ENCODE measurements at regions not wholly inside any gene's neighbourhood (a gene's known extent, or its start where the extent isn't known, plus 50 kb on each side); places are given as distances from the start of the nearest gene placed in this dataset.
"Not testable (repeated sequence)": the region's sequence is repeated elsewhere in the genome, so short reads cannot be mapped to it uniquely, and the experiment has no call there.

DNA sequence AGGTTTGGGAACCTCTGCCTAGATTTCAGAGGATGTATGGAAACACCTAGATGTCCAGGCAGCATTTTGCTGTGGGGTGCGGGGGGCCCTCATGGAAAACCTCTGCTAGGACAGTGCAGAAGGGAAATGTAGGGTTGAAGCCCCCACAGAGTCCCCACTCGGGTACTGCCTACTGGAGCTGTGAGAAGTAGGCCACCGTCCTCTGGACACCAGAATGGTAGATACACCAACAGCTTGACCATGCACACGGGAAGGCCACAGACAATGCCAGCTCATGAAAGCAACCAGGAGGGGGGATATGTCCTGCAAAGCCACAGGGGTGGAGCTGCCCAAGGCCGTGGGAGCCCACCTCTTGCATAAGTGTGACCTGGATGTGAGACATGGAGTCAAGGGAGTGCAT, 1336.5 kb downstream of the SPATA31A7 start:
- H3K4me3 ChIP-seq; H3K27me3 ChIP-seq; H3K36me3 ChIP-seq; H3K27ac ChIP-seq; H3K9me3 ChIP-seq (replicated peaks); H3K4me1 ChIP-seq: not testable (repeated sequence)
- DNase-seq, result peak in 1 of 2 experiments; percentile 2

- DNase-seq, result peak in 1 of 2 experiments; percentile 1
- H3K4me3 ChIP-seq; H3K9me3 ChIP-seq (replicated peaks); H3K27ac ChIP-seq; H3K4me1 ChIP-seq; H3K36me3 ChIP-seq; H3K27me3 ChIP-seq: not testable (repeated sequence)
Measured at GRCh38 chr9:62532162-62532776, 1342.4 kb downstream of the SPATA31A7 start.

DNA sequence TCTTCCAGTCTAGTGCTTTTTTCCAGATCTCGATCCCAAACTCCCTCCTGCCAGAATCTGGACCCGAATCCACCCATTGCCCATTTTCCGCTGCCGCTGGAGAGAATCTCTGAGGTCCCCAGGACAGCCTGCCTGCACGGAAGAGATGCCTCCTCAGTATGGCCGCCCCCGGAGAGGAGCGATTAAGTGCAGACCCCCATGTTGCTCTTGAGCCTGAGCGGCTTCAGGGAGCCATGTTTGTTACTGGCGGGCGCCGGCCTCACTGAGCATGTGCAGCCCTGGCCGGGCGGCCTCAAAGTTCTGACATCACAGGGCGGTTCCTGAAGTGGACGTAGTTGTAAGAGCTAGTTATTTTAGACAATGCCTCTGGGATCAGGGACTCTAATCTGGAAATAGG, 1342.9 kb downstream of the SPATA31A7 start:
- peak in 1 of 2 experiments; percentile 32 for DNase-seq
- H3K36me3 ChIP-seq; H3K9me3 ChIP-seq (replicated peaks); H3K4me1 ChIP-seq; H3K27me3 ChIP-seq; H3K4me3 ChIP-seq; H3K27ac ChIP-seq: not testable (repeated sequence)

GRCh38 chr9:62550539-62550938, 1360.7 kb downstream of the SPATA31A7 start:
- not testable (repeated sequence) for H3K4me1 ChIP-seq; H3K9me3 ChIP-seq (replicated peaks); DNase-seq; H3K36me3 ChIP-seq; H3K4me3 ChIP-seq; H3K27me3 ChIP-seq; H3K27ac ChIP-seq

DNA sequence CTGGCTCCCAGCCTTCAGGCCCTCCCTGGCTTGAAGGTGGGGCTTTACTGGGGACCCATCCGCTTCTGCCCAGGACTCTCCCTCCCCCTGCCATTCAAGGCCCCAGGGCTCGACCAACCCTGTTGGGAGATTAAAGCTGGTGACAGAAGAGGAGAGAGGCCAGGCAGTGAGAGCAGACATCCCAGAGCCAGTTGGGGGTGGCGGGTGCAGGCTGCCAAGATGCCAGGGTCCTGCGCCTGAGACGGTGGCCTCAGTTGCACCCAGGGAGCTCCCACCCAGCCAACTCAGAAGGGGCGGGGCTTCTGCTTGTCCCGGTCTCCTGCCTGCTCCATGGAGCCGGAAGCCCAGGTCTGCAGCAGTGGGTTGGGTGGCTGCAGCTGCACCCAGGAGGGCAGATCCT, 1370.8 kb downstream of the SPATA31A7 start:
- H3K9me3 ChIP-seq (replicated peaks); H3K4me1 ChIP-seq; H3K4me3 ChIP-seq; H3K27me3 ChIP-seq; DNase-seq; H3K27ac ChIP-seq; H3K36me3 ChIP-seq: not testable (repeated sequence)

- not testable (repeated sequence) for H3K4me3 ChIP-seq; H3K9me3 ChIP-seq (replicated peaks); H3K4me1 ChIP-seq; H3K27me3 ChIP-seq; H3K36me3 ChIP-seq; DNase-seq; H3K27ac ChIP-seq
Measured at GRCh38 chr9:62565132-62565531, 1375.3 kb downstream of the SPATA31A7 start.

DNA sequence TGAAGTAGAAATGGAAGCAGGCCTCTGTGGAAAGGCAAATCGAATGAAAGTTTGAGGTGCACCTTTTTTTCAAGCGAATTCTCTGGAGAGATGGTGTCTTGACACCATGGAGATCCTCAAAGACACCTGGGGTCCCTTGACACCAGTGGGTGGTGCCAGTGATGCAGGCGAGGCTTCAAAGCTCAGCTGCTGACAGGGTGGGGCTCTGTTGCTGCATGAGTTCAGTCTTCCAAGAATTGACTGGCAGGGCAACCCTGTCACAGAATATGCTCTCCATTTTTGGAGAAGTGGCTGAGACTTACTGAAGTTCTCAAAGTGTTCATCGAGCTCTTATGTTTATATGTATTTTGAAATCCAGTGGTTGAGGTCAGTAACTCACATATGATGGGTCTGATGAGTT, 1376.6 kb downstream of the SPATA31A7 start:
- not testable (repeated sequence) for H3K36me3 ChIP-seq; H3K27ac ChIP-seq; H3K27me3 ChIP-seq; H3K9me3 ChIP-seq (replicated peaks); H3K4me3 ChIP-seq; DNase-seq; H3K4me1 ChIP-seq

DNA sequence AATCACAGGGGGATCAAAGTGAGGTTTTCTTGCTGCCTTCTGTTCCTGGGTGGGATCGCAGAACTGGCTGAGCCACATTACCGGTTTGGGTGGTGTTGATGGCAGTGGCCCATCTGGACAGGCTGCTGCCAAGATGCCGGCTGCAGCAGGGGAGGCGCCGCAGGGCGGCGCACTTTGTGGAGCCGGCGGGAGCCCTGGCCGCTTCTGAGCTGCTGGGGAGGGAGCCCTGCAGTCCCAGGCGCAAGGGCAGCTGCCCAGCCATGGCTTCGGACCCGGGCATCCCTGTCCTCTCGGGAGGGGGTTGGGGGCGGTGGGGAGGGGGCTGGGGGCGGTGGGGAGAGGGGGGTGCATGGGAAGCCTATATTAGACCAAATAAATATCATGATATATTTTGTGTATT, 1407.3 kb downstream of the SPATA31A7 start:
- not testable (repeated sequence) for H3K9me3 ChIP-seq (replicated peaks); H3K4me1 ChIP-seq; H3K36me3 ChIP-seq; H3K27me3 ChIP-seq; H3K27ac ChIP-seq; DNase-seq; H3K4me3 ChIP-seq
